RPMI7951 (cell line): ENCODE measurements at regions not wholly inside any gene's neighbourhood (a gene's known extent, or its start where the extent isn't known, plus 50 kb on each side); places are given as distances from the start of the nearest gene placed in this dataset.
A peak's percentile ranks its signal among the peaks of the same experiment; 100 is the strongest.

ENCODE experiments used
- DNase-seq: peaks from one replicate; pipeline ENCODE4 v3.0.0-alpha.2; 2012; ENCODE audit warnings: low read depth

DNA sequence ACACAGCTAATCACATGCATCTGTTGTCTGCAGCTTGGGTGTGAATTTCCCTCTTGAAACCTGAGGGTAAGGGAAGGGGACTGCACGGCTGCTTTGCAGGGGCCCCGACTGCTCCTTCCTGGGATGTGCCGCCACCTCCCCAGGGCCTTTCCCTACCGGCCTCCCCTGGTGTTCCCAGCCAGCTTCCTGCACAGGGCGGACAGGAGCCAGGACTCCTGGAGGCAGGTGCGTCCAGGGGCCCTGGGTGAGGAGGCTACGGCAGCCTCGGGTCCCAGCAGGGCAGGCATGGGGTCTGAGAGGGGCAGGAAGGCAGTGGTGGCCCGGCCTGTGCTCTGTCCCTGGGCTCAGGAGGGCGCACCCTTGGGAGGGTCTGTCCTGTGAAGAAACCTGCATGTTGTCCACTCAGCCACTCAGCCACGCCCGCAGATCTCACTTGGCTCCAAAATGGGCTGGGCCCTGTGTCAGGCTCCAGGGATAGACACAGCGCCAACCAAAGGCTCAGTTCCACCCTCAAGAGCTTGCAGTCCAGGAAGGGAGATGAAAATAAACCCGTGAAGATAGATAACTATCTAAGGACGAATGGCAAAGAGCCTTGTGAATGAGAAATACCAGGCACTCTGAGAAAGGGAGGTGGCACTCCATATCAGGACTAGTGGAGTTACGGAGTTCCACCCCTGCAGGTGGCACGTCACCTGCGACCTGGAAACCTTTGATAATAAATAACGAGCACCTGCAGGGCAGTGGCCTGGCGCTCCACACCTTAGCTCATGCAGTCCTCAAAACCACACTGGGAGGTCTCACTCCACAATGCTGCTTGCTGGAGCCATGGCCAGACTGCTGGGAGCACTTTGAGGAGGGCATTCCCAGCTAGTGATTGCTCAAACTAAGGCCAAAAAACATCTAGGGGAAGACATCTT lies 427.4 kb downstream of the AACS start:
- DNase-seq = no peak

DNA sequence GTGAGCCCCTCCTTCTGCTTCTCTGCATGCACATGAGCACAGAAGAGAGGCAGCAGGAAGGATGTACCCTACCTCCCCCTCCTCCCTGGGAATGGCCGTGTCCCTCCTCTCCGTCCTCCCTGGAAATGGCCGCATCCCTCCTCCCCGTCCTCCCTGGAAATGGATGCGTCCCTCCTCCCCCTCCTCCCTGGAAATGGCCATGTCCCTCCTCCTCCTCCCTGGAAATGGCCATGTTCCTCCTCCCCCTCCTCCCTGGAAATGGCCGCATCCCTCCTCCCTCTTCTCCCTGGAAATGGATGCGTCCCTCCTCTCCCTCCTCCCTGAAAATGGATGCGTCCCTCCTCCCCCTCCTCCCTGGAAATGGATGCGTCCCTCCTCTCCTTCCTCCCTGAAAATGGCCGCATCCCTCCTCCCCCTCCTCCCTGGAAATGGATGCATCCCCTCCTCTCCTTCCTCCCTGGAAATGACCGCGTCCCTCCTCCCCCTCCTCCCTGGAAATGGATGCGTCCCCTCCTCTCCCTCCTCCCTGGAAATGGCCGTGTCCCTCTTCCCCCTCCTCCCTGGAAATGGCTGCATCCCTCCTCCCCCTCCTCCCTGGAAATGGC lies 428.6 kb downstream of the AACS start:
- no peak for DNase-seq

GRCh38 chr12:125503128-125503527 lies 437.9 kb downstream of the AACS start:
- DNase-seq = no peak

DNA sequence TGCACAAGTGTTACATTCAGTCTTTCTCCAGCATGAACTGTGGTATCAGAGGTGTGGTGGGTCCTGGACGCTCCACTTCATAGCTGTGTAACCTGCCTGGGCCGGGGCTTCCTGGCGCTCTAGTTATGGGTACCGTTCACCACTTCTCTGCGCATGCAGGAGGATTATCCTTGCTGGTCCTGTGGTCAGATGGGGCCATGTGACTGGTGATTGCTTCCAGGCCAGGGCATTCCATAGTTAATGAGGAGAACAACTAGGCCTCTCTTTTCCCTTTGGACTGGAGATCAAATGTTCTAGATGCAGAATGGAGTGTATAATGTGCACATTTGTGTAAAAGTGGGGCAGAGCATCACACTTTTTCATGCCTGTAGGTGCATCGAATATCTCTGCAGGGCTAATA lies 444.0 kb downstream of the AACS start:
- DNase-seq = no peak

- DNase-seq = no peak
Measured at GRCh38 chr12:125512541-125513298, 447.5 kb downstream of the AACS start.

- no peak for DNase-seq
Measured at GRCh38 chr12:125515887-125516286, 450.7 kb downstream of the AACS start.

DNA sequence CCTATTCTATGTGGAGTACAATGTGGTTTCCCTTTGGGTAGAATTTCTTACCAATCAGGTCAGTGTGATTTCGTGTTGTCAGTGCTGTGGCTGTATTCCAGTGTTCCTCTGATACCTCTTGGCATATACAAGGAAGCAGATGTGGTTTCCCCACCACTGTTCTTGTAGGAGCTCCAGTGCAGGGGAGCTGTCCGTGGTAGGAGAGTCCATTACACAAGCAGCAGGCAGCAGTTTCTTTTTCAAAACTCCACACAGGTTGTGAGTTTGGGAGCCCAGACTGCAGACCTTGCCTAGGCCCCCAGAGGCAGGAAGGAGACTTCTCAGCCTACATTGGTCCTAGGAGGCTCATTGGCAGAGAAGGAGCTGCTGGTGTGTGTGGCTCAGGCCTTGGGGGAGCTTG lies 452.8 kb downstream of the AACS start:
- DNase-seq = no peak

- no peak for DNase-seq
Measured at GRCh38 chr12:125519026-125519651, 453.9 kb downstream of the AACS start.

GRCh38 chr12:125525879-125526278 lies 460.6 kb downstream of the AACS start:
- no peak for DNase-seq

- peak; percentile 0 for DNase-seq
Measured at GRCh38 chr12:125528281-125528680, 463.0 kb downstream of the AACS start.

DNA sequence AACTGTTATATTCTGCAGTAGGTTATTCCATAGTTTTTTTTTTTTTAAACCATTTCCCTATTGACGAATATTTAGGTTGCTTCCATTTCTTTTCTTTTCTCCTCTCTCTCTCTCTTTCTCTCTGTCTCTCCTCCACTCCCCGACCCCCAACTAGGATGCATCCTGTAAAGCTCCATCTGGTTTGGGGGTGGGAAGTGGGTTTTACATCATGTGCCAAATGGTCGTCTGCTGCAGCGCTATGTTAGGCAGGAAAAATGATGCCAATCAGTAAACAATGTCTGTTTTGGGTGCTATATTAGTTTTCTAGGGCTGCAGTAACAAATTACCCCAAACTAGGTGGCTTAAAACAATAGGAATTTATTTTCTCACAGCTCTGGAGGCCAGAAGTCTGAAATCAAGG lies 465.0 kb downstream of the AACS start:
- no peak for DNase-seq

GRCh38 chr12:125530876-125531275 lies 465.6 kb downstream of the AACS start:
- DNase-seq = no peak

- DNase-seq = no peak
Measured at GRCh38 chr12:125531574-125531973, 466.3 kb downstream of the AACS start.

GRCh38 chr12:125533434-125534029 lies 468.3 kb downstream of the AACS start:
- DNase-seq = peak; percentile 3

DNA sequence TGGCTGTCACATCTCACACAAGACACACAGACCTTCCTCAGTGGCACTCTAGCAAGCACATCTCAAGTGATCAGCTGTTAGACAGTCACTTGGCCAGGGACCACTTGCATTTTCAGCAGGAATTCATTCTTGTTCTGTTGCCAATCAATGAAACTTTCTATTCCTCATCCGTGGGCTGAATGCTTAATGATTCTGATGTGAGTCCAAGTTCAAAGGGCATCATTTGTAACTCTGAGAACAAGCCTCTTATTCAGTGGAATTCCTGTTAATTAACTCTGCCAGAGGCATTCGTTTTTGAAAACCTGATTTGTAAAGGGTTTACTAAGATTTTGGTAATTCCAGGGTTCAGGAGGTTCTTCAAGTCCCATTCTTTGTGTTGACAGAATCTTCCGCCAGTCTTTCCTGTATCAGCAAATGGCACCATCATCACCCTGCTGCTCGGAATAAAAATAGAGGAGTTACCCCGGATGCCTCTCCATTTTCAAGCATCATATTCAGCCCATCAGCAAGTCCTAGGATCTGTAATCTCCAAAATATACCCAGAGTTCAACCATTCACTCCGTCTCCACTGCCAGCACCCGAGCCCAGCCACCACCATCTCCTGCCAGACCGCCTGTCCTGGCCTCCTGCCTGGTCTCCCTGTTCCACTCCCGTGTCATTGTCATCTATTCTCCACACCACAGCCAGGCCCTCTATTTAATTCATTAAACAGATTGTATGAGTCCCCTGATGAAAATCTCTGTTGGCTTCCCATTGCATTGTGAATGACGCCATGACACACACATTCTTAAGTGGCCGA lies 473.4 kb downstream of the AACS start:
- DNase-seq = no peak

DNA sequence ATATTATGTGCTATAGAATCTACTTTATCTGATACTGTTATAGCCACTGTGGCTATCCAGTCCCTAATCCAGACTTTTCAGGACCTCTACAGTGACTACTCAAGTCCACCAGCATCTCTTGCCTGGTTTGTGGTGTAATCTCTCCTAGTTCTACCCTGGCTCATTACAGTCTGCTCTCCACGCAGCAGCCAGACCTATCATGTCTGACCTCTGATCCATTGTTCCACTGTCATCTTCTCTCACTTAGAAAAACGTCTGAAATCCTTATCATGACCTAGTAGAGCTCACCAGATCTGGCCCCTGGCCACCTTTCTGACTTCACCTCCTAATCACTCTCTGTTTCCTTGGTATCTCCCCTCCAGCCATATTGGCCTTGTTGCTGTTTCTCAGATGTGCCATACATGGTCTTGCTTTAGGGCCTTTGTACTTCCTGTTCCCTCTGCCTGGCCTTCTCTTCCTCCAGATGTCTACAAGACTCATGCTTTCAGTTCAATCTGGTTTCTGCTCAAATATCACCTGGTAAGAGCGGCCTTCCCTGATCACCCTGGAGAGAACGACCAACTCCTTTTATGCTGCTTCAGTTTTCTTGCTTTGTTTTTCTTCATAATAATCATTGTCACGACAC lies 475.5 kb downstream of the AACS start:
- peak; percentile 0 for DNase-seq

DNA sequence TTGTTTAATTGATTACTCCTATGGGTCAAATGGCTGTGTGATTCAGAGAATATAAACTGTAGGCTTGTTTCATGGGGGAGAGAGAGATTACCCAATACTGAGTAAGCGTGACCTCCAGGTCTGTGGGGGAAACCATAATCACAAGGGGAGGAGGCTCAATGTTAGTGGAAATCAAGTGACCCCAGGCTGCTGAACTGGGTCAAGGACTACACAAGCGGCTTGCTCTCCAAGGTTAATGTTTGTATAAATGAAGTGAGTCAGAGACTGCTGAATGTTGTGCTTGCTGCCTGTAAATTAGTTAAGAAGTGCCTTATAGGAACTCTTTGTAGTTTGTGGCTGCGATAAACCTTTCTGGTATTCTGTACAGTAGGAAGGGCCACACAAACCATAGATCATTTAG lies 479.7 kb downstream of the AACS start:
- DNase-seq = no peak

- DNase-seq = no peak
Measured at GRCh38 chr12:125549171-125549570, 483.9 kb downstream of the AACS start.

DNA sequence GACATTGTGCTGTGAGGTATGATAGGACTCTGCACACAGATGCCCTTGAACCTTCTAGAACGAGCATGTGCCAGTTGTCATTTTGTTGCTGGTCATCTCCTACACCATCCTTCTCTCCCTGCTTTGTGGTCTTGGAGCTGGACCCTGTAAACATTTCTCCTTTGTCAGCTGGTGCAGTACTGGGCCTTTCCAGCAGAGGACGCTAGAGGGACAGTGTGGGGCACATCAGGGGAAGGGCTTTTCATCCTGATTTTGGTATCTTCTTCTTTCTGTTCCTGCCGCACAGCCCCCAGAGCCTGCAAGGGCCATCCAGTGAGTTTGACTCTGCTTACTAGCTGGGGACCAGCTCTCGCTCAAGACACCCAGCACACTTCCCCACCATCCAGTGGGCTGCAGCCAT lies 484.6 kb downstream of the AACS start:
- no peak for DNase-seq

DNA sequence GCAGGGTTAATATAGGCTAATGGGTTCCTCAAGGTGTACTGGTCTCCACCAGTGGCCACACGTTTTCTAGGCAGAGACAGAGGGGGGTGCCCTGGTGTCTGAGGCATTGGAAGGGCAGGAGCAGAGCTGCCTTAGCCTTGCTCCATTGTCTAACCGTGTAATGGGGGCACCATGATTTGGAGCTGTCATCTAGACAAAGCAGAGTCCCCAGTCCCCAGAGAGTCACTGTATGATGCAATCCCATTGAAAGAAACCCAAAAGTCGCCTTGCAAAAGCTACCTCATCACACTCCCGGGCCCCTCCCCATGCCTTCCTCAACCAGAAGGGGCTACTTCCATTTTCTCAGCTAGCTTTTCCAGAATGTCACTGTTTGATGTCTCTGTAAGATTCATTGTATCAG lies 487.1 kb downstream of the AACS start:
- no peak for DNase-seq
